Sigmoid colon (tissue), 4 donors: ENCODE measurements at regions not wholly inside any gene's neighbourhood (a gene's known extent, or its start where the extent isn't known, plus 50 kb on each side); places are given as distances from the start of the nearest gene placed in this dataset.

Experiments
- CTCF ChIP-seq, 4 experiments: fragments of 450-650 bp in 3 of 4; fragments of 200-600 bp in 1 of 4; IDR thresholded peaks; one replicate each; pipeline ENCODE4 v1.5.1; 2016 to 2019; ENCODE audit warnings: antibody characterized with exemption in 4 of 4, mild to moderate bottlenecking in 3 of 4, moderate library complexity in 2 of 4
- EP300 ChIP-seq, 4 donors: sonication (generic); formaldehyde crosslinking; IDR thresholded peaks; one replicate each; pipeline ENCODE4 v1.6.1; 2017; ENCODE audit warnings: antibody characterized with exemption in 4 of 4
- POLR2A ChIP-seq, 2 donors: fragments of 450-650 bp; IDR thresholded peaks; one replicate each; pipeline ENCODE4 v1.6.1; 2016; ENCODE audit warnings: antibody characterized with exemption in 2 of 2, mild to moderate bottlenecking in 2 of 2, moderate library complexity in 2 of 2
- POLR2AphosphoS5 ChIP-seq, 4 donors: sonication (generic); formaldehyde crosslinking; IDR thresholded peaks; one replicate each; pipeline ENCODE4 v1.6.1; 2017; ENCODE audit warnings: antibody characterized with exemption in 4 of 4

- TF ChIP-seq CTCF (IDR thresholded peaks at IDR 0.05) (no peak), POLR2A (IDR thresholded peaks at IDR 0.05) (no peak), POLR2AphosphoS5 (IDR thresholded peaks at IDR 0.05) (no peak), EP300 (IDR thresholded peaks at IDR 0.05) (no peak)
Measured at GRCh38 chr2:128371248-128371630, 52.6 kb upstream of the HS6ST1 start.
